HG02870 (cell line): ENCODE measurements at regions not wholly inside any gene's neighbourhood (a gene's known extent, or its start where the extent isn't known, plus 50 kb on each side); places are given as distances from the start of the nearest gene placed in this dataset.

Experiments used
- ATAC-seq: cut with Tn5 transposase; IDR thresholded peaks from one replicate; pipeline ENCODE4 v1.9.1; 2021; ENCODE audit warnings: mild to moderate bottlenecking, moderate library complexity; ENCODE audit not compliant: unreplicated experiment

- no peak for ATAC-seq
Observed at GRCh38 chr2:101558740-101559525, 84.0 kb upstream of the RFX8 start.

GRCh38 chr2:101556033-101556459 is 81.1 kb upstream of the RFX8 start:
- ATAC-seq = no peak

GRCh38 chr2:101551336-101551888 is 76.5 kb upstream of the RFX8 start:
- no peak for ATAC-seq

GRCh38 chr2:101550555-101550954 is 75.6 kb upstream of the RFX8 start:
- no peak for ATAC-seq

GRCh38 chr2:101549371-101549770 is 74.5 kb upstream of the RFX8 start:
- no peak for ATAC-seq

DNA sequence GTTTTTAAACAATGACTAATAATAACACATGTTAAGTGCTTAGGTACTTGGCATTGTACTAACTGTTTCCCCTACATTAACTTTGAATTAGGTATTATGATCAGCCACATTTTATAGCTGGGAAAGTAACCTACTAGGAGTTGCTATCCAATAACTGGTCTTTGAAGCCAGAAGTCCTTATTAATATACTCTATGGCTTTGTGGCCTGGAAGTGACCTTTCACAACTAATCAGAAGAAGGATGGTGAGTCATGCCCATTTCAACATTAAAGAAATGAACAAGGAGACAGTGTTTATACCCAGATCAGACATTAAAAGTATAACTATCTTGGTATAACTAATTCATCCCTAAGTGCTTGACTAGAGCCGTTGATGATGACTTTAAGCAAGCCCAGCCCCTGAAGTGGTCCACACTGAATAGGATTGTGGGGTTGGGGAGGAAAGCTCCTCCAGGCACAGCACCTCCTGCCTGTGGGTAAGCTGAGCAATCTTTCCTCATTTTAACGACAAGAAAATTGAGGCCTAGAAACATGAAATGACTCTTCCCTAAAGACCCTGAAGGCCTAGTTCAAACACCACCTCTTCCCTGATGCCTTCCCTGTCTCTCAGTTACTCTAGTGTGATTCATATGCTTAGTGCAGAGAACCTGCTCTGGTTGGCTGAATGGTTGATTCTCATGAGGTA is 71.6 kb upstream of the RFX8 start:
- no peak for ATAC-seq

DNA sequence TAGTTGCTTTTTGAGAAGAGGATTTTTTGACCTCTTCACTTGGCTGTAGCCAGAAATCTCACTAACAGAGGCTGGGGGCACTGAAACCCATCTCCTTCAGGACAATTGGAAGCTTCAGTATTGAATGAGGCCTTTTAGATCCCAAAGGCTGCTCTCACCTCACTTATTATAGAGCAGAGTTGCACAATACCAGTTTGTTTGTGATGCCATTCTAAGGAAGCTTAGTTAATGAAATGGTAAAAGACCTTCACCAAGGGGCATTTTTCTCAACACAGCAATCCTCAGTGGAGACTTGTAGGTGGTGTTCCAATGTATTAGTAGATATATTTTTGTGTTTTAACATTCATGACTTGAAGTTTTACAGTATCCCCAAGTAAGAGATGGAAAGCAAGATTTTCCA is 71.0 kb upstream of the RFX8 start:
- ATAC-seq = no peak

DNA sequence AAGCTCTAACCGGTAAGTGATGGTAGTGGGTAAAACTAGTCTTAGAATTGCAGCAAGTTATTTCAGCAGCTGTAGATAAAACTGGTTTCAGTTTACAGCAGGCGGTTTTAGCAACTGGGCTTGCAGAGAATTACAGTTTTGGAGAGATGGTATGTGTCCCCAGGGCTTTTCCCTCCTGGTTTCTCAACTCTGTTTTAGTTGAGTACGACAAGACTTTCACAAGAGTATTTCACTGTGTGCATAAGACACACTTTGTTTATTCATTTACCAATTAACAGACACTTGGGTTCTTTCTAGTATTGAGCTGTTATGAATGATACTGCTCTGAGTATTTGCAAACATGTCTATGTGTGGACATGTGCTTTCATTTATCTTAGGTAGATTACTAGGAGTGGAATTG is 65.6 kb upstream of the RFX8 start:
- ATAC-seq = no peak

- no peak for ATAC-seq
Observed at GRCh38 chr2:101538076-101538475, 63.2 kb upstream of the RFX8 start.

- no peak for ATAC-seq
Observed at GRCh38 chr2:101534149-101534611, 59.3 kb upstream of the RFX8 start.

DNA sequence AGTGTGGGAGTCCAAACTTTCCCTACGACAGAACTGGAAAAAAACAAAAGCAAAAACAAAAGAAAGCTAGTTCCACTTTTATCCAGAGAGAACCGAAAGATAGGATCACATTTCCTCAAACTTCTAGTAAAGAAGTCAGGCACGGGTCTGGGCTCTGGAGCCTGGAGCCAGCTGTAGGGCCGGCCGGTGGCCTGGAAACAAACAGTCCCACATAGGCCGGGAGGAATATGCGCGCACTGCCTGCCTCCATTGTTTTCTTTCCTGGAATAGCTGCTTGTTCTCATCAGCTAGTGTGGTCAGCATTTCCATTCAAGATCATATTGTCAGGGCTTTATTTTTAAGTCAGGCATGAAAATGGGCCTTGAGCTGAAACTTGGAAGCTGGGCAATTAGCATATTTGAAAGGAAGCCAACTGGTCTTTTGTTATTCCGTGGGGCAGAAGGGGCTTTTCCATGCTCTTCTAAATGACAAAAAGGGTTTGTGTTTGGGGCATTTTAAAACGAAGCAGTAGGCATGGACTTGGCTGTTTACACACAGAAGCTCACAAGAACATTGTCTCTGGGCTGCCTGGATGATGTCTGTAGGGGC is 58.7 kb upstream of the RFX8 start:
- ATAC-seq = no peak

DNA sequence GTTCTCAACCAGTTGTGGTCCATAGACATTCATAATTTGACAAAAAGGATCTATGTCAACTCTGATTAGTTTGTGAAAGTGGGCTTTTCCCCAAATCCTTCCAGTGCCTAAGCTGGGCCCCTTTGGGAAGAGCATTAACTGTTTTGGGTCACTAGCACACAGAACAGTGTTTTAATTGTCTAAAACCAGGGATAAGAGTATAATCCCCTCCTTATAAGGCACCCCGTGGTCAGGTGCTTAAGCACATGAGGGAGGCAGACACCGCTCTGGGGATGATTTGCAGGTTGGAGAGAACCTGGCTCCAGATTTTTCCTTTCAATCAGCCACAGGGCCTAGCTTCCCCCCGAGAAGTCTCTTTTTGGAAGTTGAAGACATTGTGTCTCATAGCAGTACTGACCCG is 53.6 kb upstream of the RFX8 start:
- no peak for ATAC-seq

DNA sequence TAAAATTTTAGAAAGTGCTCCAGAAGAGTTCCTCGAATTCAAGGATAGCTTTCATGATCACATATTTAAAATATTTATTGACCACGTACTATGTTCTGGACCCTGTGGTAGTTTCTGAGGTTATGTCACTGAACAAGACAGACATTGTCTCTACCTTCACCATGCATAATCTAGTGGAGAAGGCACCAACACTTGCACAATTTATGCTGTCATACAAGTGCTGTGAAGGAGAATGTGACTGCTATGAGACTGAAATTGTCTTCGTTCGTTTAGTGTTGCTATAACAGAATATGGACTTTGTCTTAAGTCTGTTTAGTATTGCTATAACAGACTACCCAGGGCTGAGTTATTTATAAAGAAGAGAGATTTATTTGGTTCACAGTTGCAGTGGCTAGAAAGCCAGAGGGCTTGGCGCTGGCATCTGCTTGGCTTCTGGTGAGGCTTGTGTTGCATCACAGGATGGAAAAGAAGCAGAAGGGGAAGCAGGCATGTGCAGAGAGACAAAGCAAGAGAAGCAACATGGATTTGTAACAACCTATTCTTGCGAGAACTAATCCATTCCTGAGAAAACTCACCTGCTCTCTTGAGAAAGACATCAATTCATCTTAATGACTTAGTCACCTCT is 50.0 kb upstream of the RFX8 start:
- ATAC-seq = no peak
